ENCODE measurements at regions not wholly inside any gene's neighbourhood (a gene's known extent, or its start where the extent isn't known, plus 50 kb on each side); places are given as distances from the start of the nearest gene placed in this dataset.

GRCh38 chr14:53638966-53639365, 317.7 kb downstream of the BMP4 start:
- peaks cover 22% of the 10 kb centered on the region; the same call in 1 of the 2 replicates for H3K9me2 ChIP-seq (ENCODE audit: insufficient read depth)
- Mint-ChIP-seq H3K4me1 (no peaks in the 10 kb centered on the region), H3K4me3 (no peak overlapping the region), H3K27ac (no peak overlapping the region), H3K27me3 (ENCODE audit: insufficient read depth, low read depth, poor library complexity) (peaks cover 4% of the 10 kb centered on the region), H3K36me3 (ENCODE audit: low read depth) (peaks cover 5% of the 10 kb centered on the region; the same call in 2 of the 3 replicates), H3K9me3 (peaks cover 7% of the 10 kb centered on the region; the same call in 2 of the 3 replicates)
- H4K20me1 ChIP-seq (replicated peaks; ENCODE audit: insufficient read depth), result no peaks in the 10 kb centered on the region
- ATAC-seq (no peak), DNase-seq (ENCODE audit: low spot score) (no peak)
- H3K27me3 ChIP-seq (ENCODE audit: insufficient read depth), result no peaks in the 10 kb centered on the region
- H3K79me2 ChIP-seq (replicated peaks; ENCODE audit: insufficient read depth), result no peaks in the 10 kb centered on the region
- no peak overlapping the region for H3K27ac ChIP-seq (ENCODE audit: low read depth)
- no peaks in the 10 kb centered on the region for H3K36me3 ChIP-seq (ENCODE audit: insufficient read depth)
- H3K4me1 ChIP-seq (ENCODE audit: insufficient read depth), result no peaks in the 10 kb centered on the region
- H3K4me2 ChIP-seq, result no peak overlapping the region
- TF ChIP-seq EZH2phosphoT487 (IDR thresholded peaks at IDR 0.05; ENCODE audit: unreplicated experiment) (no peak), ZNF114 (CRISPR knock-in tag; IDR thresholded peaks at IDR 0.05) (no peak), CREB1 (CRISPR knock-in tag; IDR thresholded peaks at IDR 0.05; ENCODE audit: low read depth) (no peak), EZH2 (IDR thresholded peaks at IDR 0.05; ENCODE audit: low read depth, unreplicated experiment) (no peak), ZNF331 (CRISPR knock-in tag; IDR thresholded peaks at IDR 0.05; ENCODE audit: low read depth) (no peak), STAT1 (IDR thresholded peaks at IDR 0.05; ENCODE audit: unreplicated experiment) (no peak), POLR2AphosphoS5 (IDR thresholded peaks at IDR 0.05; ENCODE audit: low read depth) (no peak), NANOG (IDR thresholded peaks at IDR 0.05; ENCODE audit: borderline replicate concordance) (no peak), JUNB (IDR thresholded peaks at IDR 0.05; ENCODE audit: unreplicated experiment) (no peak)
- TF ChIP-seq, protein P1, sequence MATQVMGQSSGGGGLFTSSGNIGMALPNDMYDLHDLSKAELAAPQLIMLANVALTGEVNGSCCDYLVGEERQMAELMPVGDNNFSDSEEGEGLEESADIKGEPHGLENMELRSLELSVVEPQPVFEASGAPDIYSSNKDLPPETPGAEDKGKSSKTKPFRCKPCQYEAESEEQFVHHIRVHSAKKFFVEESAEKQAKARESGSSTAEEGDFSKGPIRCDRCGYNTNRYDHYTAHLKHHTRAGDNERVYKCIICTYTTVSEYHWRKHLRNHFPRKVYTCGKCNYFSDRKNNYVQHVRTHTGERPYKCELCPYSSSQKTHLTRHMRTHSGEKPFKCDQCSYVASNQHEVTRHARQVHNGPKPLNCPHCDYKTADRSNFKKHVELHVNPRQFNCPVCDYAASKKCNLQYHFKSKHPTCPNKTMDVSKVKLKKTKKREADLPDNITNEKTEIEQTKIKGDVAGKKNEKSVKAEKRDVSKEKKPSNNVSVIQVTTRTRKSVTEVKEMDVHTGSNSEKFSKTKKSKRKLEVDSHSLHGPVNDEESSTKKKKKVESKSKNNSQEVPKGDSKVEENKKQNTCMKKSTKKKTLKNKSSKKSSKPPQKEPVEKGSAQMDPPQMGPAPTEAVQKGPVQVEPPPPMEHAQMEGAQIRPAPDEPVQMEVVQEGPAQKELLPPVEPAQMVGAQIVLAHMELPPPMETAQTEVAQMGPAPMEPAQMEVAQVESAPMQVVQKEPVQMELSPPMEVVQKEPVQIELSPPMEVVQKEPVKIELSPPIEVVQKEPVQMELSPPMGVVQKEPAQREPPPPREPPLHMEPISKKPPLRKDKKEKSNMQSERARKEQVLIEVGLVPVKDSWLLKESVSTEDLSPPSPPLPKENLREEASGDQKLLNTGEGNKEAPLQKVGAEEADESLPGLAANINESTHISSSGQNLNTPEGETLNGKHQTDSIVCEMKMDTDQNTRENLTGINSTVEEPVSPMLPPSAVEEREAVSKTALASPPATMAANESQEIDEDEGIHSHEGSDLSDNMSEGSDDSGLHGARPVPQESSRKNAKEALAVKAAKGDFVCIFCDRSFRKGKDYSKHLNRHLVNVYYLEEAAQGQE (IDR thresholded peaks at IDR 0.05; ENCODE audit: unreplicated experiment), result no peak
- TF ChIP-seq, protein P2, sequence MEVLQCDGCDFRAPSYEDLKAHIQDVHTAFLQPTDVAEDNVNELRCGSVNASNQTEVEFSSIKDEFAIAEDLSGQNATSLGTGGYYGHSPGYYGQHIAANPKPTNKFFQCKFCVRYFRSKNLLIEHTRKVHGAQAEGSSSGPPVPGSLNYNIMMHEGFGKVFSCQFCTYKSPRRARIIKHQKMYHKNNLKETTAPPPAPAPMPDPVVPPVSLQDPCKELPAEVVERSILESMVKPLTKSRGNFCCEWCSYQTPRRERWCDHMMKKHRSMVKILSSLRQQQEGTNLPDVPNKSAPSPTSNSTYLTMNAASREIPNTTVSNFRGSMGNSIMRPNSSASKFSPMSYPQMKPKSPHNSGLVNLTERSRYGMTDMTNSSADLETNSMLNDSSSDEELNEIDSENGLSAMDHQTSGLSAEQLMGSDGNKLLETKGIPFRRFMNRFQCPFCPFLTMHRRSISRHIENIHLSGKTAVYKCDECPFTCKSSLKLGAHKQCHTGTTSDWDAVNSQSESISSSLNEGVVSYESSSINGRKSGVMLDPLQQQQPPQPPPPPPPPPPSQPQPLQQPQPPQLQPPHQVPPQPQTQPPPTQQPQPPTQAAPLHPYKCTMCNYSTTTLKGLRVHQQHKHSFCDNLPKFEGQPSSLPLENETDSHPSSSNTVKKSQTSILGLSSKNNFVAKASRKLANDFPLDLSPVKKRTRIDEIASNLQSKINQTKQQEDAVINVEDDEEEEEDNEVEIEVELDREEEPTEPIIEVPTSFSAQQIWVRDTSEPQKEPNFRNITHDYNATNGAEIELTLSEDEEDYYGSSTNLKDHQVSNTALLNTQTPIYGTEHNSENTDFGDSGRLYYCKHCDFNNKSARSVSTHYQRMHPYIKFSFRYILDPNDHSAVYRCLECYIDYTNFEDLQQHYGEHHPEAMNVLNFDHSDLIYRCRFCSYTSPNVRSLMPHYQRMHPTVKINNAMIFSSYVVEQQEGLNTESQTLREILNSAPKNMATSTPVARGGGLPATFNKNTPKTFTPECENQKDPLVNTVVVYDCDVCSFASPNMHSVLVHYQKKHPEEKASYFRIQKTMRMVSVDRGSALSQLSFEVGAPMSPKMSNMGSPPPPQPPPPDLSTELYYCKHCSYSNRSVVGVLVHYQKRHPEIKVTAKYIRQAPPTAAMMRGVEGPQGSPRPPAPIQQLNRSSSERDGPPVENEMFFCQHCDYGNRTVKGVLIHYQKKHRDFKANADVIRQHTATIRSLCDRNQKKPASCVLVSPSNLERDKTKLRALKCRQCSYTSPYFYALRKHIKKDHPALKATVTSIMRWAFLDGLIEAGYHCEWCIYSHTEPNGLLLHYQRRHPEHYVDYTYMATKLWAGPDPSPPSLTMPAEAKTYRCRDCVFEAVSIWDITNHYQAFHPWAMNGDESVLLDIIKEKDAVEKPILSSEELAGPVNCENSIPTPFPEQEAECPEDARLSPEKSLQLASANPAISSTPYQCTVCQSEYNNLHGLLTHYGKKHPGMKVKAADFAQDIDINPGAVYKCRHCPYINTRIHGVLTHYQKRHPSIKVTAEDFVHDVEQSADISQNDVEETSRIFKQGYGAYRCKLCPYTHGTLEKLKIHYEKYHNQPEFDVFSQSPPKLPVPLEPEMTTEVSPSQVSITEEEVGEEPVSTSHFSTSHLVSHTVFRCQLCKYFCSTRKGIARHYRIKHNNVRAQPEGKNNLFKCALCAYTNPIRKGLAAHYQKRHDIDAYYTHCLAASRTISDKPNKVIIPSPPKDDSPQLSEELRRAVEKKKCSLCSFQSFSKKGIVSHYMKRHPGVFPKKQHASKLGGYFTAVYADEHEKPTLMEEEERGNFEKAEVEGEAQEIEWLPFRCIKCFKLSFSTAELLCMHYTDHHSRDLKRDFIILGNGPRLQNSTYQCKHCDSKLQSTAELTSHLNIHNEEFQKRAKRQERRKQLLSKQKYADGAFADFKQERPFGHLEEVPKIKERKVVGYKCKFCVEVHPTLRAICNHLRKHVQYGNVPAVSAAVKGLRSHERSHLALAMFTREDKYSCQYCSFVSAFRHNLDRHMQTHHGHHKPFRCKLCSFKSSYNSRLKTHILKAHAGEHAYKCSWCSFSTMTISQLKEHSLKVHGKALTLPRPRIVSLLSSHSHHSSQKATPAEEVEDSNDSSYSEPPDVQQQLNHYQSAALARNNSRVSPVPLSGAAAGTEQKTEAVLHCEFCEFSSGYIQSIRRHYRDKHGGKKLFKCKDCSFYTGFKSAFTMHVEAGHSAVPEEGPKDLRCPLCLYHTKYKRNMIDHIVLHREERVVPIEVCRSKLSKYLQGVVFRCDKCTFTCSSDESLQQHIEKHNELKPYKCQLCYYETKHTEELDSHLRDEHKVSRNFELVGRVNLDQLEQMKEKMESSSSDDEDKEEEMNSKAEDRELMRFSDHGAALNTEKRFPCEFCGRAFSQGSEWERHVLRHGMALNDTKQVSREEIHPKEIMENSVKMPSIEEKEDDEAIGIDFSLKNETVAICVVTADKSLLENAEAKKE (CRISPR knock-in tag; IDR thresholded peaks at IDR 0.05), result no peak
- TF ChIP-seq, protein P3, sequence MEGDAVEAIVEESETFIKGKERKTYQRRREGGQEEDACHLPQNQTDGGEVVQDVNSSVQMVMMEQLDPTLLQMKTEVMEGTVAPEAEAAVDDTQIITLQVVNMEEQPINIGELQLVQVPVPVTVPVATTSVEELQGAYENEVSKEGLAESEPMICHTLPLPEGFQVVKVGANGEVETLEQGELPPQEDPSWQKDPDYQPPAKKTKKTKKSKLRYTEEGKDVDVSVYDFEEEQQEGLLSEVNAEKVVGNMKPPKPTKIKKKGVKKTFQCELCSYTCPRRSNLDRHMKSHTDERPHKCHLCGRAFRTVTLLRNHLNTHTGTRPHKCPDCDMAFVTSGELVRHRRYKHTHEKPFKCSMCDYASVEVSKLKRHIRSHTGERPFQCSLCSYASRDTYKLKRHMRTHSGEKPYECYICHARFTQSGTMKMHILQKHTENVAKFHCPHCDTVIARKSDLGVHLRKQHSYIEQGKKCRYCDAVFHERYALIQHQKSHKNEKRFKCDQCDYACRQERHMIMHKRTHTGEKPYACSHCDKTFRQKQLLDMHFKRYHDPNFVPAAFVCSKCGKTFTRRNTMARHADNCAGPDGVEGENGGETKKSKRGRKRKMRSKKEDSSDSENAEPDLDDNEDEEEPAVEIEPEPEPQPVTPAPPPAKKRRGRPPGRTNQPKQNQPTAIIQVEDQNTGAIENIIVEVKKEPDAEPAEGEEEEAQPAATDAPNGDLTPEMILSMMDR (conservative IDR thresholded peaks at IDR 0.05; ENCODE audit: low read depth in 2 of 2), result no peak
- TF ChIP-seq, protein P4, sequence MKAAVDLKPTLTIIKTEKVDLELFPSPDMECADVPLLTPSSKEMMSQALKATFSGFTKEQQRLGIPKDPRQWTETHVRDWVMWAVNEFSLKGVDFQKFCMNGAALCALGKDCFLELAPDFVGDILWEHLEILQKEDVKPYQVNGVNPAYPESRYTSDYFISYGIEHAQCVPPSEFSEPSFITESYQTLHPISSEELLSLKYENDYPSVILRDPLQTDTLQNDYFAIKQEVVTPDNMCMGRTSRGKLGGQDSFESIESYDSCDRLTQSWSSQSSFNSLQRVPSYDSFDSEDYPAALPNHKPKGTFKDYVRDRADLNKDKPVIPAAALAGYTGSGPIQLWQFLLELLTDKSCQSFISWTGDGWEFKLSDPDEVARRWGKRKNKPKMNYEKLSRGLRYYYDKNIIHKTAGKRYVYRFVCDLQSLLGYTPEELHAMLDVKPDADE (IDR thresholded peaks at IDR 0.05), result no peak
- no peak overlapping the region for H3K4me3 ChIP-seq
- H3F3A ChIP-seq (replicated peaks; ENCODE audit: low read depth), result no peaks in the 10 kb centered on the region
- no peak overlapping the region for H2AFZ ChIP-seq

Measured in GM23338 (cell line).